Heart left ventricle (tissue), 16 donors: ENCODE measurements at regions not wholly inside any gene's neighbourhood (a gene's known extent, or its start where the extent isn't known, plus 50 kb on each side); places are given as distances from the start of the nearest gene placed in this dataset.

Experiments
- ATAC-seq, 4 donors: fragments of 200-7000 bp; cut with Tn5 transposase; one replicate each; pipeline ENCODE4 v1.9.1; 2020 to 2022; ENCODE audit warnings: moderate library complexity in 4 of 4, mild to moderate bottlenecking in 3 of 4, moderate number of reproducible peaks in 1 of 4
- DNase-seq, 5 donors: peaks; one replicate each; pipeline ENCODE4 v3.0.0-alpha.2; 2020
- H3K27ac ChIP-seq, 12 donors: fragments of 200-600 bp; sonication (generic) in 4 of 12; one replicate each; pipeline versions ENCODE4 v1.5.0 to v1.8.0; 2016 to 2022; ENCODE audit warnings: mild to moderate bottlenecking in 2 of 12
- H3K27me3 ChIP-seq, 9 donors: fragments of 200-600 bp; sonication (generic) in 2 of 9; one replicate each; pipeline versions ENCODE4 v1.5.1 to v1.8.0; 2016 to 2022; ENCODE audit warnings: mild to moderate bottlenecking in 3 of 9
- H3K36me3 ChIP-seq, 9 donors: fragments of 200-600 bp; sonication (generic) in 2 of 9; one replicate each; pipeline versions ENCODE4 v1.5.0 to v1.8.0; 2018 to 2022; ENCODE audit warnings: mild to moderate bottlenecking in 2 of 9
- H3K4me1 ChIP-seq, 12 donors: fragments of 200-600 bp; sonication (generic) in 4 of 12; one replicate each; pipeline versions ENCODE4 v1.5.0 to v1.8.0; 2016 to 2022; ENCODE audit warnings: mild to moderate bottlenecking in 3 of 12
- H3K4me3 ChIP-seq, 12 donors: fragments of 200-600 bp; sonication (generic) in 4 of 12; one replicate each; pipeline versions ENCODE4 v1.5.0 to v1.8.0; 2017 to 2022; ENCODE audit warnings: mild to moderate bottlenecking in 9 of 12, moderate library complexity in 4 of 12
- H3K9me3 ChIP-seq, 12 donors: fragments of 200-600 bp; sonication (generic) in 4 of 12; one replicate each; pipeline versions ENCODE4 v1.5.0 to v1.8.0; 2016 to 2022; ENCODE audit warnings: mild to moderate bottlenecking in 1 of 12
- POLR2A ChIP-seq, 2 donors: fragments of 450-650 bp; IDR thresholded peaks; one replicate each; pipeline ENCODE4 v1.6.1; 2017; ENCODE audit warnings: antibody characterized with exemption in 2 of 2, mild to moderate bottlenecking in 2 of 2, moderate library complexity in 2 of 2
- WGBS, 4 donors: extraction: QIAGEN DNeasy Blood & Tissue Kit in 2 of 4; methylation state at CpG; one replicate each; pipeline versions ENCODE4 v1.1.5 to v1.1.7; 2013 to 2018; 5-methylcytosine and 5-hydroxymethylcytosine counted together
- intact Hi-C, 10 donors: fragments of 100-400 bp; cut with DNase I; formaldehyde crosslinking; loops; one replicate each; pipeline versions ENCODE4 v1.11.1 to v1.14.2; 2022
- TF ChIP-seq, protein P1 (sequence below), 12 donors: fragments of 200-600 bp; sonication (generic) in 4 of 12; IDR thresholded peaks; one replicate each; pipeline versions ENCODE4 v1.5.0 to v1.8.0; 2018 to 2022; ENCODE audit warnings: antibody characterized with exemption in 12 of 12, mild to moderate bottlenecking in 5 of 12
- donor health status: ischemic (EF 13 %, LVEDD 7.1; RV severe dilation, severe dysfunction).
- donor health status: healthy with polysubstance abuse.
- donor health status: DM: no; HTN: yes; CAD: no.
- donor health status: DM: no; HTN: no; CAD: no.
- donor health status: ischemic (EF 25% LVEDD 6.9; RV normal size, moderate dysfunction).
- donor health status: ischemic (EF 25% LVEDD 5.7; RV mildly dilated, moderate dysfunction).
- donor health status: healthy.
- donor health status: DM: yes; HTN: yes; CAD: no.
- donor health status: ischemic (EF 35%, LVEDD 5.7; RV mildly dilated, moderate dysfunction).
- donor health status: nonischemic (EF 11% LVEDD 7.7; RV severe dilation, severe dysfunction).
- donor health status: DM: yes; HTN: yes; CAD: no.
- donor health status: PGD.
- donor health status: ischemic (EF 29% LVEDD 5.4; RV normal size, mild dysfunction).
- donor health status: nonischemic (EF 23%, LVEDD 6.1; RV moderate dilation, normal function).

DNA sequence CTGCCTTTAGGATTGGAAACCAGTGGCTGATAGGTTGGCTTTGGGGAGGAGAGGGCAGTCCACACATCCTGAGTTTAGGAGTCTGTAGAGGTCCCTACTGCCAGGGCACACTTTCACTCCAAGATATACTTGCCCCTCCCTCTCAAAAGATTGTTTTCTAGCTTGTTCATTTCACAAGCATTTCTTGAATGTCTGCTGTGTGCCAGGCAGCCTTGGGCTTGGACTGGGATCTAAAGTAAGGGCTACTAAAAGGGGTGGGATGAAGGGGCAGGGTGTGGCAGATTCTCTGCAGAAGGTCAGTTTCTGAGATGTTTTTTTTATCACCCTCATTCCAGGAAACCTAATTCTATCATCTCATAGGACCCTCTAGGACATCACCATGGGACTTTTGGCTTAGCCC, 272.4 kb downstream of the SKAP2 start:
- DNase-seq, result no peak
- Histone ChIP-seq H3K4me3 (no peak overlapping the region), H3K27me3 (peaks cover 0 to 12% (median 0%) of the 10 kb centered on the region in 9 donors), H3K27ac (no peak overlapping the region), H3K36me3 (no peaks in the 10 kb centered on the region), H3K9me3 (no peaks in the 10 kb centered on the region), H3K4me1 (peaks cover 0 to 5% (median 0%) of the 10 kb centered on the region in 12 donors)
- ATAC-seq, result no peak
- intact Hi-C loops, result no loop called here
- TF ChIP-seq, protein P1, sequence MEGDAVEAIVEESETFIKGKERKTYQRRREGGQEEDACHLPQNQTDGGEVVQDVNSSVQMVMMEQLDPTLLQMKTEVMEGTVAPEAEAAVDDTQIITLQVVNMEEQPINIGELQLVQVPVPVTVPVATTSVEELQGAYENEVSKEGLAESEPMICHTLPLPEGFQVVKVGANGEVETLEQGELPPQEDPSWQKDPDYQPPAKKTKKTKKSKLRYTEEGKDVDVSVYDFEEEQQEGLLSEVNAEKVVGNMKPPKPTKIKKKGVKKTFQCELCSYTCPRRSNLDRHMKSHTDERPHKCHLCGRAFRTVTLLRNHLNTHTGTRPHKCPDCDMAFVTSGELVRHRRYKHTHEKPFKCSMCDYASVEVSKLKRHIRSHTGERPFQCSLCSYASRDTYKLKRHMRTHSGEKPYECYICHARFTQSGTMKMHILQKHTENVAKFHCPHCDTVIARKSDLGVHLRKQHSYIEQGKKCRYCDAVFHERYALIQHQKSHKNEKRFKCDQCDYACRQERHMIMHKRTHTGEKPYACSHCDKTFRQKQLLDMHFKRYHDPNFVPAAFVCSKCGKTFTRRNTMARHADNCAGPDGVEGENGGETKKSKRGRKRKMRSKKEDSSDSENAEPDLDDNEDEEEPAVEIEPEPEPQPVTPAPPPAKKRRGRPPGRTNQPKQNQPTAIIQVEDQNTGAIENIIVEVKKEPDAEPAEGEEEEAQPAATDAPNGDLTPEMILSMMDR (IDR thresholded peaks at IDR 0.05), result no peak
- no peak for TF ChIP-seq POLR2A (IDR thresholded peaks at IDR 0.05)

- Histone ChIP-seq H3K36me3 (no peaks in the 10 kb centered on the region), H3K27ac (no peak overlapping the region), H3K27me3 (peaks cover 0 to 12% (median 0%) of the 10 kb centered on the region in 9 donors), H3K4me1 (peaks cover 0 to 5% (median 0%) of the 10 kb centered on the region in 12 donors), H3K9me3 (no peaks in the 10 kb centered on the region), H3K4me3 (no peak overlapping the region)
- WGBS, 4 donors, result 9 to 27% (median 16%) methylated on average over 7 to 9 of the region's 9 CpGs
- intact Hi-C loops, result no loop called here
- DNase-seq, result peak in 2 of 5 donors; percentile 33 to 64
- ATAC-seq, result peak in 3 of 4 donors; percentile 26 to 65 (median 64)
- TF ChIP-seq POLR2A (IDR thresholded peaks at IDR 0.05), result no peak
- TF ChIP-seq, protein P1 (IDR thresholded peaks at IDR 0.05), result no peak
These were observed 271.0 kb downstream of the SKAP2 start for GRCh38 chr7:26593393-26593792.

DNA sequence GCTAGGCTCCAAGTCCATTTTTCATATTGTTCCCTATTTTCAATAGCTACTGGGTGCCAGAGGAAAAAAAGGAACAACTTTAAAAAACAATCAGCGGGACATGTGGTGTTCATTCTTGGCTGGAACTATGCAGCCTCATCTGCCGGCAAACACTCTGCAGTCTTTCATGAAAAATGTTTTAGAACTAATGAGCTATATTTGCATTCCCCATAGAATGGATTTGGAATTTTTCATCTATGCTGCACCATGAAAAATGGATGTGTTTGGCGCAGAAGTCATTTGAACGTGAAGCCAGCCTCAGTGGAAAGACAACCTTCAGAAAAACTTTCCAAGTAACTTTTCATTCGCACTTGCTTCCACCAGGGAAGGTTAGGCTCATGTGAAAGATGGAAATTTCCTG, 270.5 kb downstream of the SKAP2 start:
- ATAC-seq, result no peak
- WGBS, 4 donors, result 73 to 80% (median 76%) methylated on average over 5 of the region's 5 CpGs

DNA sequence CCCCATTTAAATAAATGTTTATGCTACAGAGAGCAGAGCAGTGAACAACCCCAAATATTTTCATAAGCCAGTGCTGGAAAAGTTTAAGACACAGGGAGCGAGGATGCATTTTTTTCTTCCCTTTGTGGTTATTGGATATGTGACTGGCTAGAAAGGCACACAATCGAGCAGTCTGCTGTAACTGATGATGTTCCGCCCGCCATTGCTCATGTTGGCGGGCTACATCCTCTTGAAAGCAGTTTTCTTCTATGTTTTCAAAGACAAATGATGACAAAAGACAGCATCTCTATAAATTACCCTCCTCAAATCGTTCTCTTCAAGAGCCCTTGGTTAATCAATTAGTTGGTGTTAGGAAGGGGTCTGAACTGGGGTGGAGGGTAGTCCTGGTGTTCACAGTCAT, 269.8 kb downstream of the SKAP2 start:
- ATAC-seq, result no peak
- no peaks in the 10 kb centered on the region for H3K9me3 ChIP-seq
- no peaks in the 10 kb centered on the region for H3K36me3 ChIP-seq
- H3K4me1 ChIP-seq, result peaks cover 0 to 5% (median 0%) of the 10 kb centered on the region in 12 donors
- no peak for TF ChIP-seq POLR2A (IDR thresholded peaks at IDR 0.05)
- TF ChIP-seq, protein P1 (IDR thresholded peaks at IDR 0.05), result no peak
- intact Hi-C loops, result no loop called here
- H3K27me3 ChIP-seq, result peaks cover 0 to 12% (median 0%) of the 10 kb centered on the region in 9 donors
- H3K4me3 ChIP-seq, result no peak overlapping the region
- WGBS, 4 donors, result 83 to 88% (median 85%) methylated on average over 6 of the region's 6 CpGs
- DNase-seq, result no peak
- H3K27ac ChIP-seq, result no peak overlapping the region

More for the DNA sequence above, 270.5 kb downstream of the SKAP2 start:
- no peak overlapping the region for H3K27ac ChIP-seq
- H3K27me3 ChIP-seq, result peaks cover 0 to 12% (median 0%) of the 10 kb centered on the region in 9 donors
- peaks cover 0 to 5% (median 0%) of the 10 kb centered on the region in 12 donors for H3K4me1 ChIP-seq
- H3K4me3 ChIP-seq, result no peak overlapping the region
- TF ChIP-seq POLR2A (IDR thresholded peaks at IDR 0.05), result no peak
- intact Hi-C loops, result no loop called here
- no peaks in the 10 kb centered on the region for H3K9me3 ChIP-seq
- no peaks in the 10 kb centered on the region for H3K36me3 ChIP-seq
- no peak for DNase-seq

DNA sequence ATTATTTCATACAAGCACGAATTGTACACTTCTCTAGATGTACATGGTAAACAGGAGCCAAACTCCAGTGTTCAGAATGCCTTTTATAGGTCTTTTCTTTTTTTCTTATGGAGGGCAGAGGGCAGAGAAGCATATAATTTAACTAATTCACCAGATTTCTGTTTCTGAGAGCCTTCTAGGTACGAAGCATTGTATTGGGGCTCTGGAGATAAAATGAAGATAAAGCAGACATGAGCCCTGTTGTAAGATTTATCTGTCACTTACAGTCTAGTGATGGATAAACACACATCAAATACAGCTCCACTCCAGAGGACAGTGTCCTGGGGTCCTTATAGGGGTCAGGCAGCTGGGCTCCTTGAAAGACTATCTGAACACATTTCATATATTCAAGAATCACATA, 265.5 kb downstream of the SKAP2 start:
- ATAC-seq (no peak), DNase-seq (no peak)
- H3K9me3 ChIP-seq, result no peaks in the 10 kb centered on the region
- TF ChIP-seq, protein P1 (IDR thresholded peaks at IDR 0.05), result no peak
- TF ChIP-seq POLR2A (IDR thresholded peaks at IDR 0.05), result no peak
- no peaks in the 10 kb centered on the region for H3K4me1 ChIP-seq
- peaks cover 0 to 9% (median 0%) of the 10 kb centered on the region in 9 donors for H3K27me3 ChIP-seq
- H3K36me3 ChIP-seq, result no peaks in the 10 kb centered on the region
- intact Hi-C loops, result no loop called here
- no peak overlapping the region for H3K27ac ChIP-seq
- 61 to 70% (median 65%) methylated on average over 2 of the region's 2 CpGs for WGBS, 4 donors
- H3K4me3 ChIP-seq, result no peak overlapping the region
